ENCODE measurements at regions not wholly inside any gene's neighbourhood (a gene's known extent, or its start where the extent isn't known, plus 50 kb on each side); places are given as distances from the start of the nearest gene placed in this dataset.
A peak's percentile ranks its signal among the peaks of the same experiment; 100 is the strongest.
"Not testable (repeated sequence)": the region's sequence is repeated elsewhere in the genome, so short reads cannot be mapped to it uniquely, and the experiment has no call there.

DNA sequence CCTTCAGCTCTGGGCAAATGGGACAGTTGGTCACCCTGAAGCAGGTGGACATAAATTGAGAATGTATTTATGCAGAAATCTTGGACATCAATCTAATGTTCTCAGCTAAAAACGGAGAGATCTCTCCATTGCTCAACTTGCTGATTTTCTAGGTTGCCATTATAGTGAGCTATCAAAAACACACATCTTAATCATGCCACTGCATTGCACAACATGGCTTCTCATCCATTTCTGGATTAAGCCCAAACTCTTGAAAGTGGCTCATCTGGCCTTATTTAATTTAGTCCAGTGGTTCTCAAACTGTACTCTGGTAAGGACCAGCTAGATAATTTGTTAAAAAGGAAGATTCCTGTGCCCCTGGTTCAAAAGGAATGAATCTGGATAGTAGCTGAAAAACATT lies 324.9 kb upstream of the CITED2 start:
- ATAC-seq (ENCODE audit: low FRiP score), result peak; percentile 77

DNA sequence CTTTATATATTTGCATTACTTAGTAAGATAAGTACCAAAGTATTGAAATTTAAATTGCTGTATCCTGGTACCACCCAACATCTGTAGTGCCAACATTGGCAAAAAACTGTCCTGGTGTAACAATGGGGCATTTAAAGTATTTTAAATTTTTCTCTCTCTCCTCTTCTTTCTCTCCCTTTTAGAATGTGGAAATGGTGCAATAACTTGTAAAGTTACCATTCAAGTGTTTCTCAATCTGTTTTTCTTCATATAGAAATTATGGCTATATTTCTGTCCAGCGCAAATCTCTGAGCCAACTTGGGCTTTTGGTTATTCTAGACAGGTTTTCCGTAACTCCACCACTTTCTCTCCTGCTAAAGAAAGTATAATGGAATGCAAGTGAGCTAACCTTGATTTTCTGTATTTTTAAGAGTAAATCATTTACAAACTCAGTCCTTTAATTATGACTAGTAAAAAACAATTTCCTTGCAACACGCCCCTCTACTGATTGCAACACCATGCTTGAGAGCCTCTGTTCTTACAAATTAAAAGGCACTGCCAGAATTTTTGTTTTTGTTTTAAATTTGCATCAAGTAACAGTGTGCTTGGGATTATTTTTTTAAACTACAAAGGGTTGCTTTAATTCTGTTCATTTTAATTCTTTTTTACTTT lies 324.2 kb upstream of the CITED2 start:
- TF ChIP-seq CTCF (IDR thresholded peaks at IDR 0.05), result no peak
- ATAC-seq (ENCODE audit: low FRiP score), result peak; percentile 41

More for the DNA sequence above, 324.9 kb upstream of the CITED2 start:
- no peak for DNase-seq (ENCODE audit: low spot score)
- no peak for TF ChIP-seq CTCF (IDR thresholded peaks at IDR 0.05)

GRCh38 chr6:139697856-139698255 lies 323.4 kb upstream of the CITED2 start:
- ATAC-seq (ENCODE audit: low FRiP score); DNase-seq (ENCODE audit: low spot score): not testable (repeated sequence)

More for the DNA sequence above, 324.2 kb upstream of the CITED2 start:
- no peak for DNase-seq (ENCODE audit: low spot score)

DNA sequence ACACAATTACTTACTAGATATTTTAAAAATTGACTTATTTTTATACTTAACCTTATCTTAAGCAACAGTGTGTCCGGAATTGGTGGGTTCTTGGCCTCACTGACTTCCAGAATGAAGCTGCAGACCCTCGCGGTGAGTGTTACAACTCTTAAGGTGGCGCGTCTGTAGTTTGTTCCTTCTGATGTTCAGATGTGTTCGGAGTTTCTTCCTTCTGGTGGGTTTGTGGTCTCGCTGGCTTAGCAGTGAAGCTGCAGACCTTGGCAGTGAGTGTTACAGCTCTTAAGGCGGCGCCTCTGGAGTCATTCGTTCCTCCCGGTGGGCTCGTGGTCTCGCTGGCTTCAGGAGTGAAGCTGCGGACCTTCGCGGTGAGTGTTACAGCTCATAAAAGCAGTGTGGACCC lies 322.5 kb upstream of the CITED2 start:
- DNase-seq (ENCODE audit: low spot score); ATAC-seq (ENCODE audit: low FRiP score): not testable (repeated sequence)

DNA sequence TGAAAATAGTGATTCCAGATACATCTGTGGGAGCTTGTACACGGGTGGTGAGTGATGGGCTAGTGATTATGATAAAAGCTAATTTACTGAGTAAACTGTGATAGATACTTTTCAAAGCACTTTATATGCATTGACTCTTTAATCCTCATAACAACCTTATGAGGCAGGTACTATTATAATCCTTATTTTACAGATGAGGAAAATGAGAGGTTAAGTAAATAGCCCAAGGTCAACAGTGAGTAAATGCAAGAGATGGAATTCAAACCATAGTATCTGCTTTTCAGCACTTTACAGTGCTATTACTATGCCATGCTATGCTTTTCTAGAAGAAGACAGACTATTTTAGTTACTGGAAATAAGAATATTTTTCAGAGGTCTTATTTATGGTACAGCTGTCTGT lies 320.9 kb upstream of the CITED2 start:
- DNase-seq (ENCODE audit: low spot score) (no peak), ATAC-seq (ENCODE audit: low FRiP score) (no peak)
- TF ChIP-seq CTCF (IDR thresholded peaks at IDR 0.05), result no peak

- DNase-seq (ENCODE audit: low spot score) (no peak), ATAC-seq (ENCODE audit: low FRiP score) (no peak)
- TF ChIP-seq CTCF (IDR thresholded peaks at IDR 0.05), result no peak
These were observed 319.3 kb upstream of the CITED2 start for GRCh38 chr6:139693735-139694134.

DNA sequence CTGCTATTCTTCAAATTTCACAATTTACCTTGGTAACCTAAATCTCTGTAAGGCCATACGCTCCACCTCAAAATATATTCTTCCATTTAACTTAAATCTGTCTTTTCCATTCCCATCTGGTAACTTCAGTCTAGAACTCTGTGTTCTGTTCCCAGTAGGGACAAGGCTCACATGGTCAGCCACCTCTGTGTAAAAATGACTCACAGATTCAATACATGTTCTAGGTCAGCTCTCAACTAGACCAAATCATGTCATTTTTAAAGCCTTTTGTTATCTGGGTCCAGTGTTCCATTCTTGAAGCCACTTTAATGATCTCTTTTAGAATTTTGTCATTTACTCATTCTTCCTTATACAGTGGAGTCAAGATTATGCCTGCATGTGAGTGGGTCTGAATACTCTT lies 315.6 kb upstream of the CITED2 start:
- no peak for TF ChIP-seq CTCF (IDR thresholded peaks at IDR 0.05)
- DNase-seq (ENCODE audit: low spot score) (no peak), ATAC-seq (ENCODE audit: low FRiP score) (no peak)

DNA sequence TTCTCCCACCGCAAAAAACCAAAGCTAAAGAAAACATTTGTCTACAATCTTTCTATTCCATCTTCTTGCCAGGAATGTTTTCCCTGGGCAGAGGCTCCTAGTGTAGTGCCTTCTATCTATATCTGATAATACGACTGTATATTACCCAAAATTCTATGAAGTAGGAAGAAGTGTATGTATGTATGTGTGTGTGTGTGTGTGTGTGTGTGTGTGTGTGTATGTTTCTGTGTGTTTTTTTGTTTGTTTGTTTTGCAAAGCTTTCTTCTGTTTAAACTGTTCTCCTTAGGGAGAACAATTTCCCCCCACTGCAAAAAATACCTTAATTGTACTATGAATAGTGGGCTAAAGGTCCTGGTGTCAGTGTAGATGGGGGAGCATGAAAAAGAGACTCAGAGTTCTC lies 312.6 kb upstream of the CITED2 start:
- no peak for DNase-seq (ENCODE audit: low spot score)
- ATAC-seq (ENCODE audit: low FRiP score), result no peak
- no peak for TF ChIP-seq CTCF (IDR thresholded peaks at IDR 0.05)
